Esophagus squamous epithelium (tissue), 4 donors: ENCODE measurements at regions not wholly inside any gene's neighbourhood (a gene's known extent, or its start where the extent isn't known, plus 50 kb on each side); places are given as distances from the start of the nearest gene placed in this dataset.

Experiments used
- CTCF ChIP-seq, 6 experiments: fragments of 450-650 bp in 4 of 6; fragments of 200-600 bp in 2 of 6; sonication (generic) in 2 of 6; IDR thresholded peaks; one replicate each; pipeline ENCODE4 v1.5.1; 2016 to 2019; ENCODE audit warnings: antibody characterized with exemption in 6 of 6, mild to moderate bottlenecking in 4 of 6, moderate library complexity in 4 of 6
- POLR2A ChIP-seq, 4 donors: fragments of 450-650 bp; IDR thresholded peaks; one replicate each; pipeline ENCODE4 v1.6.1; 2017; ENCODE audit warnings: antibody characterized with exemption in 4 of 4, mild to moderate bottlenecking in 4 of 4, moderate library complexity in 3 of 4

GRCh38 chr6:154619146-154619545 is 108.7 kb upstream of the CNKSR3 start:
- TF ChIP-seq CTCF (IDR thresholded peaks at IDR 0.05) (no peak), POLR2A (IDR thresholded peaks at IDR 0.05) (no peak)
